ENCODE measurements at regions not wholly inside any gene's neighbourhood (a gene's known extent, or its start where the extent isn't known, plus 50 kb on each side); places are given as distances from the start of the nearest gene placed in this dataset.

- TF ChIP-seq BHLHE40 (IDR thresholded peaks at IDR 0.05; ENCODE audit: borderline replicate concordance) (no peak), SP1 (IDR thresholded peaks at IDR 0.05) (no peak), HDGF (IDR thresholded peaks at IDR 0.05; ENCODE audit: borderline replicate concordance) (no peak), FOXA1 (IDR thresholded peaks at IDR 0.05) (no peak), NFRKB (IDR thresholded peaks at IDR 0.05) (no peak), FOXM1 (IDR thresholded peaks at IDR 0.05; ENCODE audit: borderline replicate concordance) (no peak), LEF1 (IDR thresholded peaks at IDR 0.05; ENCODE audit: borderline replicate concordance) (no peak), ELF4 (IDR thresholded peaks at IDR 0.05) (no peak), SUZ12 (IDR thresholded peaks at IDR 0.05) (no peak), TARDBP (IDR thresholded peaks at IDR 0.05) (no peak), ARNT (IDR thresholded peaks at IDR 0.05) (no peak), FOXK2 (IDR thresholded peaks at IDR 0.05) (no peak), L3MBTL2 (conservative IDR thresholded peaks at IDR 0.05) (no peak), ZNF384 (IDR thresholded peaks at IDR 0.05) (no peak), CTBP1 (IDR thresholded peaks at IDR 0.05; ENCODE audit: borderline replicate concordance) (no peak)
- TF ChIP-seq, protein P1, sequence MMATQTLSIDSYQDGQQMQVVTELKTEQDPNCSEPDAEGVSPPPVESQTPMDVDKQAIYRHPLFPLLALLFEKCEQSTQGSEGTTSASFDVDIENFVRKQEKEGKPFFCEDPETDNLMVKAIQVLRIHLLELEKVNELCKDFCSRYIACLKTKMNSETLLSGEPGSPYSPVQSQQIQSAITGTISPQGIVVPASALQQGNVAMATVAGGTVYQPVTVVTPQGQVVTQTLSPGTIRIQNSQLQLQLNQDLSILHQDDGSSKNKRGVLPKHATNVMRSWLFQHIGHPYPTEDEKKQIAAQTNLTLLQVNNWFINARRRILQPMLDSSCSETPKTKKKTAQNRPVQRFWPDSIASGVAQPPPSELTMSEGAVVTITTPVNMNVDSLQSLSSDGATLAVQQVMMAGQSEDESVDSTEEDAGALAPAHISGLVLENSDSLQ (IDR thresholded peaks at IDR 0.05), result no peak
- ChIA-PET POLR2A (no interaction called here), CTCF (no interaction called here)
- no peak for DNase-seq (ENCODE audit: extremely low spot score)
These were observed 166.9 kb upstream of the KLF7 start for GRCh38 chr2:207332480-207333212.

DNA sequence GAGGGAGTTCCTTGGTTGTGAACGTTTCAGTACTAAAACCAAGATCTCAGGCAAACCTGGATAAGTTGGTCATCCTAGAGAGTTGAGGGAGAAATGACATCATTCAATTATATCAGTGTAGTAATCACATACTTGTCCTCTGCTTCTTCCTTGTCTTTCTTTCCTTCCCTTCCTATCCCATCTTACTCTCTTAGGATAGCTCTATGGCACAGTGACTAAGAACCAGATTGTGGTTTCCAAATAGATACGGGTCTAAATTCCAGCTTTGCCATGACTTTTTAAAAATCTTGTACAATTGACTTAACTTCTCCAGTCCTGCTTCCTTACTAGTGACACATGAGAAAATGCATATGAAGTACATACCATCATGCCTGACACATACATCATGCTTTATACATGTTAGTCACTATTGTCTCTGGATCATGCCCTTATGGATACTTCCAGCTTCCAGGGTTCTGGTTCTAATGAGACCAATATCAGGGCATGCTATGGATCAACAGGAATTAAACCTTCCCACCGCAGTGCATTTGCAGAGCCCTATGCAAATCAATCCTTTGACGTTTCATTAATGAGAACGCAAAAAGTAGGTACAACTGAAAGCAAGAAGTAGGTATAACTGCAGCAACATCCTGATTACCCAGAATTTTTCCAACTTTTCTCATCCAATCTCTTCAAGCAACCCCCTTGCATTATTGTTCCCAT lies 168.0 kb upstream of the KLF7 start:
- ChIA-PET POLR2A (no interaction called here), CTCF (interaction anchor here (0.6 kb wide), 1 partner anchor 793 kb away, joined by 3 read pairs; no protein-coding TSS in a partner anchor)
- no peak for DNase-seq (ENCODE audit: extremely low spot score)
- TF ChIP-seq NFRKB (IDR thresholded peaks at IDR 0.05), result no peak
- no peak for TF ChIP-seq SUZ12 (IDR thresholded peaks at IDR 0.05)
- TF ChIP-seq ELF4 (IDR thresholded peaks at IDR 0.05), result no peak
- no peak for TF ChIP-seq LEF1 (IDR thresholded peaks at IDR 0.05; ENCODE audit: borderline replicate concordance)
- TF ChIP-seq ARNT (IDR thresholded peaks at IDR 0.05), result no peak
- TF ChIP-seq SP1 (IDR thresholded peaks at IDR 0.05), result no peak
- no peak for TF ChIP-seq L3MBTL2 (conservative IDR thresholded peaks at IDR 0.05)
- TF ChIP-seq FOXA1 (IDR thresholded peaks at IDR 0.05), result no peak
- TF ChIP-seq CTBP1 (IDR thresholded peaks at IDR 0.05; ENCODE audit: borderline replicate concordance), result no peak
- TF ChIP-seq, protein P1 (IDR thresholded peaks at IDR 0.05), result no peak
- no peak for TF ChIP-seq BHLHE40 (IDR thresholded peaks at IDR 0.05; ENCODE audit: borderline replicate concordance)
- TF ChIP-seq FOXM1 (IDR thresholded peaks at IDR 0.05; ENCODE audit: borderline replicate concordance), result no peak

GRCh38 chr2:207334301-207334623 lies 168.5 kb upstream of the KLF7 start:
- POLR2A ChIA-PET, result no interaction called here
- DNase-seq (ENCODE audit: extremely low spot score), result no peak
- CTCF ChIA-PET, result no interaction called here
- no peak for TF ChIP-seq LEF1 (IDR thresholded peaks at IDR 0.05; ENCODE audit: borderline replicate concordance)
- no peak for TF ChIP-seq BHLHE40 (IDR thresholded peaks at IDR 0.05; ENCODE audit: borderline replicate concordance)
- TF ChIP-seq TARDBP (IDR thresholded peaks at IDR 0.05), result no peak
- no peak for TF ChIP-seq L3MBTL2 (conservative IDR thresholded peaks at IDR 0.05)
- TF ChIP-seq HDGF (IDR thresholded peaks at IDR 0.05; ENCODE audit: borderline replicate concordance), result no peak
- TF ChIP-seq SP1 (IDR thresholded peaks at IDR 0.05), result no peak
- no peak for TF ChIP-seq ZNF384 (IDR thresholded peaks at IDR 0.05)
- TF ChIP-seq FOXK2 (IDR thresholded peaks at IDR 0.05), result no peak
- no peak for TF ChIP-seq FOXM1 (IDR thresholded peaks at IDR 0.05; ENCODE audit: borderline replicate concordance)
- no peak for TF ChIP-seq CTBP1 (IDR thresholded peaks at IDR 0.05; ENCODE audit: borderline replicate concordance)
- TF ChIP-seq NFRKB (IDR thresholded peaks at IDR 0.05), result no peak
- no peak for TF ChIP-seq ELF4 (IDR thresholded peaks at IDR 0.05)
- TF ChIP-seq FOXA1 (IDR thresholded peaks at IDR 0.05), result no peak
- TF ChIP-seq SUZ12 (IDR thresholded peaks at IDR 0.05), result no peak
- TF ChIP-seq, protein P1 (IDR thresholded peaks at IDR 0.05), result no peak
- TF ChIP-seq ARNT (IDR thresholded peaks at IDR 0.05), result no peak

DNA sequence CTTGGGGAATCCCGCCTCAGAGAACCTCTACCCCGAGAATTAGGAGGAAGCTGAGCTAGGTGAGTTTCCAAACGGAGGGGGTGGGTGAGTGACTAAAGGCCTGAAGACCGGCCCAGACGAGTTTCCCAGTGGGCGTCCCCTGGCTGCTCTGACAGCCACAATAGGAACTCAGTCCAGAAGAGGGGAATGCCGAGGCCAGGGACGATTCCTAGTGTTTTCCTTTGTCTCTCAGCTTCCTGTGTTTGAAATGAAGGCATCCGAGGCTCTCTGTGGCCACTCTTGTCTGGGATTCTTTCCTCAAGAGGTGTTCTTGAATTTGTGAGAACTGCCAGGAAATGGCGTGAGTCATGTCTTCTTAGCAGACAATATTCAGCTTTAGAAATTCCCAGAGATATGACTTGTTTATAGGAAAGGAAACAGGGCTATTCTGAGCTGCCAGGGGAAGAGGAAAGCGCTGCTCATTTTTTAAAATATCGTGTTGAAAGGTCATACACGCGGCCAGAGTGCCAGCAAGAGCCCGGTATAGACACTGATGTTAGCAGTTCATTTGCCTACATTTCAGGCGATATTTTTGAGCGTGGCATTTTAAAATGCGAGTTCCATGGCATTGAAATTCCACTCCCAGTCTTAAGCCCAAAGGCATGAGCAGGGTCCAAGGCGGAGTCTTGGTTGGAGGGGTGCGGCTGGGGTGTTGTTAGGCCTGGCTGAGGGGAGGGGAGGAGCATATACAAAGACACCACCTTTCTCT lies 169.1 kb upstream of the KLF7 start:
- ChIA-PET CTCF (no interaction called here), POLR2A (no interaction called here)
- no peak for DNase-seq (ENCODE audit: extremely low spot score)
- TF ChIP-seq CTBP1 (IDR thresholded peaks at IDR 0.05; ENCODE audit: borderline replicate concordance) (no peak), FOXM1 (IDR thresholded peaks at IDR 0.05; ENCODE audit: borderline replicate concordance) (no peak), SUZ12 (IDR thresholded peaks at IDR 0.05) (no peak), ELF4 (IDR thresholded peaks at IDR 0.05) (no peak), ZNF384 (IDR thresholded peaks at IDR 0.05) (no peak), LEF1 (IDR thresholded peaks at IDR 0.05; ENCODE audit: borderline replicate concordance) (no peak), SP1 (IDR thresholded peaks at IDR 0.05) (no peak), TARDBP (IDR thresholded peaks at IDR 0.05) (no peak)
- TF ChIP-seq, protein P1 (IDR thresholded peaks at IDR 0.05), result no peak
